ENCODE measurements at regions not wholly inside any gene's neighbourhood (a gene's known extent, or its start where the extent isn't known, plus 50 kb on each side); places are given as distances from the start of the nearest gene placed in this dataset.

DNA sequence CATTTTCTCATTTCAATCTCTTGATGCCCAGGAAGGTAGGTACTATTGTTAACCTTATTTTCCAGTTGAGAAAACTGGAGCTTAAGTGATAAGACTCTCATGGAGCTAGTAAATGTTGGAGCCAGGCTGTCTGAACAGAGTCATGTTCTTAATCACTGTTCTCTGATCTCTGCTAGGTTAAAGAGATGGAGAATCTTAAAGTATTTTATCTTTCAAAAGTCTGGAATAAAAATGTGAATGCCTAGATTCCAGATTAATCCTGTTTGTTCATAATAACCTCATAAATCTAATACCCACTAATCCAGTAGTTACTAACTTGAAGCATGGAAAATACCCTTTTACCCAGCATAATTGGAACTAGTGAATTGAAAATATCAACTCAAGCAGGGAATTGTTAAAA lies 341.0 kb upstream of the RGS6 start:
- TF ChIP-seq, protein P1, sequence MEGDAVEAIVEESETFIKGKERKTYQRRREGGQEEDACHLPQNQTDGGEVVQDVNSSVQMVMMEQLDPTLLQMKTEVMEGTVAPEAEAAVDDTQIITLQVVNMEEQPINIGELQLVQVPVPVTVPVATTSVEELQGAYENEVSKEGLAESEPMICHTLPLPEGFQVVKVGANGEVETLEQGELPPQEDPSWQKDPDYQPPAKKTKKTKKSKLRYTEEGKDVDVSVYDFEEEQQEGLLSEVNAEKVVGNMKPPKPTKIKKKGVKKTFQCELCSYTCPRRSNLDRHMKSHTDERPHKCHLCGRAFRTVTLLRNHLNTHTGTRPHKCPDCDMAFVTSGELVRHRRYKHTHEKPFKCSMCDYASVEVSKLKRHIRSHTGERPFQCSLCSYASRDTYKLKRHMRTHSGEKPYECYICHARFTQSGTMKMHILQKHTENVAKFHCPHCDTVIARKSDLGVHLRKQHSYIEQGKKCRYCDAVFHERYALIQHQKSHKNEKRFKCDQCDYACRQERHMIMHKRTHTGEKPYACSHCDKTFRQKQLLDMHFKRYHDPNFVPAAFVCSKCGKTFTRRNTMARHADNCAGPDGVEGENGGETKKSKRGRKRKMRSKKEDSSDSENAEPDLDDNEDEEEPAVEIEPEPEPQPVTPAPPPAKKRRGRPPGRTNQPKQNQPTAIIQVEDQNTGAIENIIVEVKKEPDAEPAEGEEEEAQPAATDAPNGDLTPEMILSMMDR (conservative IDR thresholded peaks at IDR 0.05; ENCODE audit: low read length): no peak
- TF ChIP-seq EZH2phosphoT487 (IDR thresholded peaks at IDR 0.05; ENCODE audit: borderline replicate concordance): no peak

Data from Loucy (cell line).